ENCODE measurements at regions not wholly inside any gene's neighbourhood (a gene's known extent, or its start where the extent isn't known, plus 50 kb on each side); places are given as distances from the start of the nearest gene placed in this dataset.
"Not testable (repeated sequence)": the region's sequence is repeated elsewhere in the genome, so short reads cannot be mapped to it uniquely, and the experiment has no call there.

DNA sequence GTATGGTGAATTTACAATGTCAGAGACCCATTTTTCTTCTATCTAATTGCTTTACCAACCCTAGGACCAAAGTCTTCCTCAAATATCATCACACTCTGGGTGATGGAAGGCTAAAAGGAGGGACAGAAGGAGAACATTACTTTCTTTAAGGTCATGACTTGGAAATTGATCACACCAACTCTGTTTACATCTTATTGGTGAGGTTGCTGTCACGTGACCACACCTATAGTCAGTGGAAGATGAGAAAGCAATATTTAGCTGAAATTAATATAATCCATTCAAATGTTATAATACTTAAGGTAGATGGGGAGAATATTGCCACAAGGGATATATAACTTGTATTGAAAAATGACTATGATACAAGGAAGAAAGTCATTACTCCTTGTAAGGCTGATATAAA is 183.6 kb upstream of the SMIM30 start:
- DNase-seq (ENCODE audit: low read depth): no peak

- no peak for DNase-seq (ENCODE audit: low read depth)
These were observed 182.8 kb upstream of the SMIM30 start for GRCh38 chr7:113301141-113301540.

GRCh38 chr7:113299748-113300147 is 181.4 kb upstream of the SMIM30 start:
- DNase-seq (ENCODE audit: low read depth): no peak

GRCh38 chr7:113298501-113298900 is 180.1 kb upstream of the SMIM30 start:
- DNase-seq (ENCODE audit: low read depth): no peak

- DNase-seq (ENCODE audit: low read depth): no peak
These were observed 176.4 kb upstream of the SMIM30 start for GRCh38 chr7:113294750-113295149.

DNA sequence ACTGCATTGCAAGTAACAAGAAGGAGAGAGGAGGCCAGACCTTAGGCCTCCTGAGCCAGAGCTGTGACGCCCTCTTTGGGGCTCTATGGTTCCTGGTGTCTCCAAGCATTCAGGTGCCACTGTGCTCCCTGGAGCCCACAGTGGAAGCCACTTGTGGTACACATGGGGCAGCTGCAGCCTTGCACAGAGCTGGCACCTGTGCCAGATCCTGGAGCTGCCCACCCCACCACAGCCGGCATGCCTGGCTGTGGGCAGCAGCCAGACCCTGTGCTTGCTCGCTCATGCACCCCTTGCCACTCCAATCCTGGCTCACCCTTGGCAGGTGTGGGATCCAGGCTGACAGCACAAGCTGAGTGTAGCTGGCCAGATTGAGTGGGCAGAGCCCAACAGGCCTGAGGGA is 173.8 kb upstream of the SMIM30 start:
- DNase-seq (ENCODE audit: low read depth): no peak

DNA sequence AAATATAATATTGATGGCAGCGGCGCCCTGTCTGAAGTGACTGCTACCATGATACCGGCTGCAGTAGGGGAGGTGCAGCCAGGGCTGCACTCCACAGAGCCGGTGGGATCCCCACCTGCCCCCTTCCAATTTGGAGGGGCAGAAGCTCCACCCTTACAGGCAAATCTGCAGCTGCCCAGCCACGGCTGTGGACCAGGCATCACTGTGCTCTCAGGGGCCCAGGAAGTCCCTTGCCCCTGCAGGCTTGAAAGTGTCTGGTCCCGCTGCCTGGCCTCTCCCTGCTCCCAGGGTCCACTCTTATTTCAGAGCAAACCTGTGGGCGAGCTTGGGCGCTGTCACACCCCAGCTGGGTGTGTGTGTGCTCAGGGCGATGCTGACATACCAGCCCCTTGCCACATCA is 172.7 kb upstream of the SMIM30 start:
- DNase-seq (ENCODE audit: low read depth): no peak

- DNase-seq (ENCODE audit: low read depth): peak; percentile 64
These were observed 170.9 kb upstream of the SMIM30 start for GRCh38 chr7:113289140-113289740.

GRCh38 chr7:113285411-113285810 is 167.1 kb upstream of the SMIM30 start:
- DNase-seq (ENCODE audit: low read depth): peak; percentile 36

- peak; percentile 78 for DNase-seq (ENCODE audit: low read depth)
These were observed 165.5 kb upstream of the SMIM30 start for GRCh38 chr7:113283861-113284260.

DNA sequence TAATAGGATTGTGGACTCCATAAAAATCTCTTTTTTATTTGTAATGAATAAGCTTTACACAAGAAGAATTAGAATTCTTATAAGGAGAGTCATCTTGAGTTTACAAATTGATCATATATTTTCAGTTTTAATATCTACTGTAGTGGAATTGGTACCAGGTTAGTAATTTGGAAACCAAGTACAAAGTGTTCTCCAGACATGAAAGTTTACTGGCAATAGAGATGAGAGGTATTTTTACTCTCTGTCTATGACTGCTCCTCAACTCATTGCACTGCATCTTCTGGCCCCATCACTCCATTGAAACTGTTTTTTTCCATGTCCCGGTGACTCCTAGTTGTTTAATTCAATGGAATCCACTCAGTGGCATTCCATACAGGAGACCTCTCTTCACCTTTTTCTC is 164.5 kb upstream of the SMIM30 start:
- no peak for DNase-seq (ENCODE audit: low read depth)

GRCh38 chr7:113281223-113281622 is 162.9 kb upstream of the SMIM30 start:
- no peak for DNase-seq (ENCODE audit: low read depth)

DNA sequence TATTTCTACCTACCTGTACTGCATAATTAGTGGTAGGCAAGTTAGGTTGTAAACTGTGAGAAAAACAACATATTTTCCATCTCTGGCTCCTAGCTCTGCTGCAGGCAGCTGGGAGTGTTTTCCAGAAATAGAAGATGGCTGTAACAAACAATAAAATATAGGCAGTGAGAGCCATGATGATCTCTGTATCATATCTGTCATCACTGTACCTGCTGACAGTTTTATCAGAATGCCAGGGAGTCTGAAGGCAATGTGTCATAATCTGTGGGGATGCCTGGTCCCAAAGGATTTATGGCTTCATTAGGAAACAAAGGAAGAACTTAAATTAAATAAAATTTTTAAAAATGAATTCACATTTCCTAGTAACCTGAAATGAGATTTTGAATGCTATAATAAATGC is 160.9 kb upstream of the SMIM30 start:
- no peak for DNase-seq (ENCODE audit: low read depth)

DNA sequence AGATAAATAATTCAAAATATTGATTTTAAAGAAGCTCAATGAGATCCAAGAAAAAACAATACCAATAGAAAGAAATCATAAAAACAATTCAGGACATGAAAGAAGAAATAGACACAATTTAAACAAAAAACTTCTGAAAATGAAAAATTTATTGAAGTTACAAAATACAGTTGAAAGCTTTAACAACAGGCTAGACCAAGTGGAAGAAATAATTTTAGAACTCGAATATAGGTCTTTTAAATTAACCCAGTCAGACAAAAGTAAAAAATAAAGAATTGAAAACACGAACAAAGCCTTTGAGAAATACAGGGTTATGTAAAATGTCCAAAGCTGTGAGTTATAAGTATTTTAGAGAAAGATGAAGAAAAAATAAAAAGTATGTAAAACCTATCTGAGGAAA is 152.4 kb upstream of the SMIM30 start:
- no peak for DNase-seq (ENCODE audit: low read depth)

- not testable (repeated sequence) for DNase-seq (ENCODE audit: low read depth)
These were observed 151.2 kb upstream of the SMIM30 start for GRCh38 chr7:113269592-113269991.

DNA sequence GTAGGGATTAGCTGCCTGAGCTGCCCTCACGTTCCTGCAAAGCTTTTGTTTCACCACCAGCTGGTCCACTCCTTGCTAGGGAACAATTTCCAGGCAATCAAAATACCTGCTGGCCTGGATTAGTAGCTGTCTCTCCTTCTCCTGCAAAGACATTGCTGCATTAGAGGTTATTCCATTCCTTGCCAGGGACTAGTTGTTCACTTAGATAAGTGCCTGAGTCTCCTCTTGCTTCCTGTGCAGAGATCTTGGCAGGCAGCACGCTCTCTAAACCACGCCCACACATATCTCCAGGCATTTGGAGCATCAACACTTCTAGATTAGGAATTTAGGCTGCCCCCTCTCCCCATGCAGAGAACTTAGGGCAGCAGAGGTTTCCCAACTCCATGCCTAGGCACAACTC is 150.4 kb upstream of the SMIM30 start:
- DNase-seq (ENCODE audit: low read depth): peak; percentile 46

GRCh38 chr7:113267885-113268284 is 149.5 kb upstream of the SMIM30 start:
- DNase-seq (ENCODE audit: low read depth): peak; percentile 84

DNA sequence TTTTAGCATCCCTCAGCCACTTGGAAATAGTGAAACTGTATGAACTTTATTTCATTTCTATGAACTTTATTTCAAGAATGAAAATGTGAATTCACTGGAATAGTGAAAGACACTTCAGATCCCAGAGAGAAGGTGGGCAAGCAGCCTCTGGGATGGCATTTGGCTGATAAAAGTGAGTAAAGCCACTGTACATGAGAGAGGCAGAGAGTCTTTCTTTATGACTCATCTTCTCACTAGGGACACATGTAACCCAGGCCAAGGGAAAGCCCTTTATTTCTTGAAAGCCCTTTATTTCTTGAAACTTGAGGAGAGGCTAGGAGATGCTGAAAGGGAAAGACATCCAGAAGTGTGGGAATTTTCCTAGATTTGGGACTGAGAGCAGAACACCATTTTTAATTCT is 148.9 kb upstream of the SMIM30 start:
- peak; percentile 58 for DNase-seq (ENCODE audit: low read depth)

- DNase-seq (ENCODE audit: low read depth): no peak
These were observed 145.4 kb upstream of the SMIM30 start for GRCh38 chr7:113263749-113264148.

- DNase-seq (ENCODE audit: low read depth): not testable (repeated sequence)
These were observed 144.9 kb upstream of the SMIM30 start for GRCh38 chr7:113263215-113263742.

DNA sequence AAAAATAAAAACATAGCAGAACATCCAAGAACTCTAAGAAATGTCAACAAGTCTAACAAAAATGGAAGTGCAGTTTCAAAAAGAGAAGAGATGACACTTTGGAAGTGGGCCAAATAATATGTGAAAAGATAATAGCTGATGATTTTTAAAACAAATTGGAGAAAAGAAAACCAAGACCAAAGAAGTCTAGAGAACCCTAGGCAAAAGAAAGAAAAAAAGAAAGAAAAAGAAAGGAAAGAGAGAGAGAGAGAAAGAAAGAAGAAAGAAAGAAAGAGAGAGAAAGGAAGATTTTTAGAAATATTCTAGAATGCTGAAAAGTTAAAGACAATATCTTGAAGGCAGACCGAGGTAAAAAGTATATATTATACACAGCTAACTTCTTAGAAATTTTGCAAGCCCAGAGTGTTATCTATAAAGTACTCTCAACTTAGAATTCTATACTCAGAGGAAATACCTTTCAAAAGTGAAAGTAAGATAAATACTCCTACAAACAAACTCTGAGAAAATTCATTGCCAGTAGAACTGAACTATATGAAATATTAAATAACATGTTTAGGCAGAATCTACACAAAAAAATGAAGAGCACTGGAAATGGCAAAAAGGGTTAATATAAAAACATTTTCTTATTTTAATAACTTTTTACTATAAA is 138.7 kb upstream of the SMIM30 start:
- DNase-seq (ENCODE audit: low read depth): no peak

DNA sequence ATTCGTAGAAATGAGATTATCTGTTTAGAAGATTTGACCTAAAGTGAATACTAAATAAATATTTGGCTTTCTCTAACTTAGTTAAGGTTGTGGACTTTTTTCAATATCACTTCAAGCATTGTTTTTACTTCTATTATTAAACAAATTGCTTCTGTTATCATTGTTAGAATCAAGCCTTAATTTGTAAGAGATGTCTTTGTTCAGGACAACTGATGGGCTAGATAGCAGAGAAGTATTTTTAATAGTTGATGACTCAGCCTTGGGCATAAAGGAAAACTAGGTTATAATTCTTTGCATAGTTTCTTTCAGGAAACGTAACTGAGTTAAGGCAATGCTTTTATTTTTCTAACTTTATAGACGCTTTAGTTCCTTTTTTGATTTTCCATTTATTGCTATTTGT is 128.8 kb upstream of the SMIM30 start:
- DNase-seq (ENCODE audit: low read depth): peak; percentile 32

- DNase-seq (ENCODE audit: low read depth): no peak
These were observed 128.4 kb upstream of the SMIM30 start for GRCh38 chr7:113246738-113247137.

DNA sequence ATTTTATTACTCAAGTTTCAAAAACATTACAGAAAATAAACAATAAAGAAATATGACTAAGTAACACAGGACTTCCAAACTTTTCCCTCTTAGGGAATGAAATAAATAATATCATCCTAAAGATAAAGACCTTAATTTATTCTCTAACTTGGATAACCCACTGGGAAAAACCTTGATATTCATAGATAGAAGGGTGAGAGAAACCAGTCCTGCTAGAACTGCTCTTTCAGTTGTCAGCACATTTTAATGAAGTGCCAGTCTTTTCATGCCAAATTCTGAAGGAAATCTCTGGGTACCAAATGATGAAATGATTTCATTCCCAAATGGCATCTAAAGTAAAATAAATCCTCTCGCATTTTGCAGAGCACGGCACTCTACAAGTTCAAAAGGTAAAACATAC is 114.5 kb upstream of the SMIM30 start:
- no peak for DNase-seq (ENCODE audit: low read depth)
